PFSK-1 (cell line): ENCODE measurements at regions not wholly inside any gene's neighbourhood (a gene's known extent, or its start where the extent isn't known, plus 50 kb on each side); places are given as distances from the start of the nearest gene placed in this dataset.

ENCODE experiments used
- FOXP2 ChIP-seq: optimal IDR thresholded peaks from 2 replicates; pipeline ENCODE3; 2011; ENCODE audit warnings: borderline replicate concordance, control low read depth, inconsistent platforms; ENCODE audit not compliant: insufficient read depth; ENCODE audit errors: extremely low read length, extremely low read depth
- POLR2AphosphoS5 ChIP-seq: IDR thresholded peaks from 2 replicates; pipeline ENCODE4 v1.6.1; 2012; ENCODE audit warnings: low read depth, mild to moderate bottlenecking, control low read depth, low read length, moderate library complexity
- REST ChIP-seq, 2 experiments: IDR thresholded peaks; 2 replicates each; pipeline versions ENCODE4 v1.6.1 to v1.8.0; 2011 to 2012; ENCODE audit warnings: low read depth in 2 of 2, low read length in 2 of 2, control low read depth in 1 of 2, inconsistent platforms in 1 of 2, mild to moderate bottlenecking in 1 of 2, moderate library complexity in 1 of 2; ENCODE audit not compliant: insufficient read depth in 1 of 2
- SIN3A ChIP-seq: IDR thresholded peaks from 2 replicates; pipeline ENCODE4 v1.6.1; 2012; ENCODE audit warnings: mild to moderate bottlenecking, low read length, moderate library complexity, borderline replicate concordance; ENCODE audit not compliant: insufficient read depth
- TAF1 ChIP-seq: IDR thresholded peaks from 2 replicates; pipeline ENCODE4 v1.6.1; 2012; ENCODE audit warnings: low read length, control low read depth, borderline replicate concordance; ENCODE audit not compliant: insufficient read depth

DNA sequence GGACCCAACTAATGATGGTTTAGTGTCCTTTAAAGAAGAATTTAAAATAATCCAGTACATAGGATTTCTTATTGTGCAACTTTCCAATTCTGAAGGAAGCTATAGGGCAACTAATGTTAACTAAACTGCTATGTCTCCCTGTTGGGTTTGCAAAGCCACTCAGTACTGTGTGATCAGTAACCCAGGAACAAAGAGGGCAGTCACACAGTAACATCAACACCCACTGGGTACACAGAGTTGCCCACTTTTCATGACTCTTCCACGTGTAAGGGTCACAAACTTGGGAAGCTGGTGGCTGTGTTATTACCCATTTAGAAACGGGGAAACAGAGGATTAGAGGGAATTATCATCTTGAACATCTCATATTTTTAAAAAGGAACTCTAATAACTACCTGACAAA lies 555.0 kb upstream of the DIPK2B start:
- no peak for TF ChIP-seq SIN3A

DNA sequence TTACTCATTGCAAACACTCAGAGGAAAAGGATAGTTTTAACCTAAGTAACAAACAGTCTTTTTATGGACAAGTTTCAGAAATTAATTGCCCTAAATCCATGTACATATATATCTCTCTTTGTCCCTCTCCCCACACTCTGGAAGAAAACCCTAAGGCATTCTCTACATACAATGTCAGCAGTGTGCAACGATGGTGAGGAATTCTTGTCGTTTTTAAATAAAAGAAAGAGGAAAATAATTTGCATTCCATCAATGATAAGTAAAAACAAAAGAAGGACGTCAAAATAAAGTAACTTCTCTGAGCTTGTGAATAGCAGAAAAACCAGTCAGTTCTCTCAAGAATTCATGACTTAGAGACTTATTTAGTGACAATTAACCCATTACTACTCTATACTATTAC lies 550.5 kb upstream of the DIPK2B start:
- TF ChIP-seq POLR2AphosphoS5, result no peak
- no peak for TF ChIP-seq TAF1
- no peak for TF ChIP-seq SIN3A
- no peak for TF ChIP-seq REST (IDR thresholded peaks at IDR 0.05; ENCODE audit: insufficient read depth in 1 of 2, low read depth in 2 of 2, low read length in 2 of 2)
- TF ChIP-seq FOXP2, result no peak

- TF ChIP-seq POLR2AphosphoS5, result 0 out of 2 replicates have a peak, but pooled peaks have one; percentile 32
- no peak for TF ChIP-seq REST (IDR thresholded peaks at IDR 0.05; ENCODE audit: insufficient read depth in 1 of 2, low read depth in 2 of 2, low read length in 2 of 2)
Measured at GRCh38 chrX:45750639-45751038, 550.0 kb upstream of the DIPK2B start.

GRCh38 chrX:45749375-45749774 lies 548.7 kb upstream of the DIPK2B start:
- no peak for TF ChIP-seq TAF1
- TF ChIP-seq REST (IDR thresholded peaks at IDR 0.05; ENCODE audit: insufficient read depth in 1 of 2, low read depth in 2 of 2, low read length in 2 of 2), result no peak
- TF ChIP-seq FOXP2, result no peak
- TF ChIP-seq POLR2AphosphoS5, result no peak

DNA sequence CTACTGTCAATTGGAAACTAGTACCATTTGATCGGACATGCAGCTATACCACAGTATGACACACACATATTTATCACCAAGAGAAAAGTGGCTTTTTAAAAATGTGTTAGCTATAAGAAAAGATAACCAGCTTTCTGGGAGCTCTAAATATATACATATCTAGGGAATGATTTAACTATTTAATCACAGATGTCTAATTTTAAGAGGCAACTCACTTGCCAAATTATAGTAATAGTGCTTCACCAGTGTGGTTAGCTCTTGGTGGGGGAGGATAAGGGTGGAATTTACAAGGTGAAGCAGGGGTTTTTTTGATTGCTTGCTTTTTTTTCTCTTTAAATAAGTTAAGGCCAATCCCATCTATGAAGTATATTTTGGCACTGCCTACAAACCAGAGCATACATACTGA lies 547.7 kb upstream of the DIPK2B start:
- TF ChIP-seq TAF1 (no peak), FOXP2 (no peak), POLR2AphosphoS5 (no peak), SIN3A (no peak), REST (IDR thresholded peaks at IDR 0.05; ENCODE audit: insufficient read depth in 1 of 2, low read depth in 2 of 2, low read length in 2 of 2) (no peak)

DNA sequence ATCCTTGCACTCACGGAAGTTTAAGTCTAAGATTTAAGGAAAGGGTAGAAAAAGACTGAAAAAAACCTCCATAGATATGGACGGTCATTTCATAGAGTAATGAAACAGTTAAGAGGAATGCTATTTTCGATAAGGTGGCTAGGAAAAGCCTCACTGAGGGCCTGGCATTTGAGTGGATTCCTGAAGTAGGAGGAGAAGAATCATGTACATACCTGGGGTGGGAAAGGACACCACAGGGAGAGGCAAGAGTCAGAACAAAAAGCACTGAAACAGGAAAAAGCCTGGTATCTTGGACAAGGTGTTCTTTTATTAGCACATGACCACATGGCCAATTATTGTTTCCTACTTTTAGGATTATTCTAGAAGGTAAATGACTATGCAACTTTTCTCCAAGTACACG lies 547.2 kb upstream of the DIPK2B start:
- TF ChIP-seq REST (IDR thresholded peaks at IDR 0.05; ENCODE audit: insufficient read depth in 1 of 2, low read depth in 2 of 2, low read length in 2 of 2) (no peak), FOXP2 (no peak), POLR2AphosphoS5 (no peak)
